ENCODE measurements at regions not wholly inside any gene's neighbourhood (a gene's known extent, or its start where the extent isn't known, plus 50 kb on each side); places are given as distances from the start of the nearest gene placed in this dataset.

- DNase-seq (ENCODE audit: low read depth in 4 of 4, low spot score in 3 of 4) = no peak
These were observed 109.8 kb upstream of the GPC6 start for GRCh38 chr13:93116809-93117208.

- DNase-seq (ENCODE audit: low read depth in 4 of 4, low spot score in 3 of 4) = no peak
These were observed 108.5 kb upstream of the GPC6 start for GRCh38 chr13:93118081-93118615.

GRCh38 chr13:93140912-93141311, 85.7 kb upstream of the GPC6 start:
- DNase-seq (ENCODE audit: low read depth in 4 of 4, low spot score in 3 of 4) = no peak

GRCh38 chr13:93144031-93144430, 82.6 kb upstream of the GPC6 start:
- DNase-seq (ENCODE audit: low read depth in 4 of 4, low spot score in 3 of 4) = no peak

- DNase-seq (ENCODE audit: low read depth in 4 of 4, low spot score in 3 of 4) = no peak
These were observed 81.4 kb upstream of the GPC6 start for GRCh38 chr13:93145199-93145598.

- DNase-seq (ENCODE audit: low read depth in 4 of 4, low spot score in 3 of 4) = no peak
These were observed 79.9 kb upstream of the GPC6 start for GRCh38 chr13:93146584-93147297.

- DNase-seq (ENCODE audit: low read depth in 4 of 4, low spot score in 3 of 4) = no peak
These were observed 79.3 kb upstream of the GPC6 start for GRCh38 chr13:93147298-93147645.

GRCh38 chr13:93147946-93148345, 78.7 kb upstream of the GPC6 start:
- DNase-seq (ENCODE audit: low read depth in 4 of 4, low spot score in 3 of 4) = no peak

- no peak for DNase-seq (ENCODE audit: low read depth in 4 of 4, low spot score in 3 of 4)
These were observed 75.3 kb upstream of the GPC6 start for GRCh38 chr13:93151277-93151676.

GRCh38 chr13:93158565-93158964, 68.0 kb upstream of the GPC6 start:
- no peak for DNase-seq (ENCODE audit: low read depth in 4 of 4, low spot score in 3 of 4)

- DNase-seq (ENCODE audit: low read depth in 4 of 4, low spot score in 3 of 4) = no peak
These were observed 56.6 kb upstream of the GPC6 start for GRCh38 chr13:93169980-93170379.

- DNase-seq (ENCODE audit: low read depth in 4 of 4, low spot score in 3 of 4) = no peak
These were observed 54.5 kb upstream of the GPC6 start for GRCh38 chr13:93172109-93172508.

GRCh38 chr13:93173654-93174053, 53.0 kb upstream of the GPC6 start:
- DNase-seq (ENCODE audit: low read depth in 4 of 4, low spot score in 3 of 4) = no peak

- DNase-seq (ENCODE audit: low read depth in 4 of 4, low spot score in 3 of 4) = no peak
These were observed 52.3 kb upstream of the GPC6 start for GRCh38 chr13:93174260-93174659.

Data from right renal pelvis (tissue), 4 donors.